Neural cell (in vitro differentiated cells): ENCODE measurements at regions not wholly inside any gene's neighbourhood (a gene's known extent, or its start where the extent isn't known, plus 50 kb on each side); places are given as distances from the start of the nearest gene placed in this dataset.

ENCODE experiments used
- H2AFZ ChIP-seq: fragments of 200-600, 300-800 bp; sonication (generic), shearing (Covaris generic); 2 replicates; pipeline ENCODE4 v1.6.0; 2014; ENCODE audit warnings: low read depth, mild to moderate bottlenecking, antibody characterized with exemption, low read length, moderate library complexity
- H3F3A ChIP-seq: fragments of 200-600 bp; shearing (Covaris generic); 2 replicates; pipeline ENCODE4 v1.6.1; 2016; ENCODE audit warnings: mild to moderate bottlenecking, moderate library complexity, mixed read lengths, antibody characterized with exemption, low read length; ENCODE audit not compliant: insufficient read depth, poor library complexity, severe bottlenecking
- H3K27ac ChIP-seq: fragments of 200-600, 300-800 bp; sonication (generic), shearing (Covaris generic); 2 replicates; pipeline ENCODE4 v1.5.1; 2014; ENCODE audit warnings: mild to moderate bottlenecking, low read length, moderate library complexity
- H3K27me3 ChIP-seq: fragments of 300-800, 200-600 bp; sonication (generic), shearing (Covaris generic); 2 replicates; pipeline ENCODE4 v1.6.0; 2014; ENCODE audit warnings: mild to moderate bottlenecking, low read depth, low read length, moderate library complexity; ENCODE audit not compliant: insufficient read depth
- H3K36me3 ChIP-seq: fragments of 300-800, 200-600 bp; sonication (generic), shearing (Covaris generic); 2 replicates; pipeline ENCODE4 v1.5.1; 2014; ENCODE audit warnings: mild to moderate bottlenecking, antibody characterized with exemption, low read length, moderate library complexity; ENCODE audit not compliant: insufficient read depth
- H3K4me2 ChIP-seq: fragments of 300-800, 200-600 bp; sonication (generic), shearing (Covaris generic); 2 replicates; pipeline ENCODE4 v1.6.0; 2014; ENCODE audit warnings: mild to moderate bottlenecking, low read length
- H3K4me3 ChIP-seq: fragments of 300-800, 200-600 bp; sonication (generic), shearing (Covaris generic); 2 replicates; pipeline ENCODE4 v1.5.1; 2014; ENCODE audit warnings: mild to moderate bottlenecking, low read length, moderate library complexity
- H3K79me2 ChIP-seq: fragments of 200-600 bp; shearing (Covaris generic); replicated peaks from 2 replicates; pipeline ENCODE4 v1.6.0; 2014; ENCODE audit warnings: mild to moderate bottlenecking, low read length, moderate library complexity; ENCODE audit not compliant: insufficient read depth
- H3K9ac ChIP-seq: fragments of 300-800, 200-600 bp; sonication (generic), shearing (Covaris generic); 2 replicates; pipeline ENCODE4 v1.6.1; 2016; ENCODE audit warnings: mild to moderate bottlenecking, low read length, mixed read lengths
- H3K9me2 ChIP-seq: fragments of 200-600 bp; shearing (Covaris generic); 2 replicates; pipeline ENCODE4 v1.6.1; 2016; ENCODE audit warnings: mild to moderate bottlenecking, low read length, mixed read lengths; ENCODE audit not compliant: insufficient read depth
- H3K9me3 ChIP-seq: fragments of 200-600, 300-800 bp; sonication (generic), shearing (Covaris generic); 2 replicates; pipeline ENCODE4 v1.6.1; 2016; ENCODE audit warnings: mild to moderate bottlenecking, mixed run types, low read length, moderate library complexity, mixed read lengths
- H4K20me1 ChIP-seq: fragments of 200-600 bp; shearing (Covaris generic); 2 replicates; pipeline ENCODE4 v1.6.1; 2016; ENCODE audit warnings: mild to moderate bottlenecking, mixed run types; ENCODE audit not compliant: insufficient read depth
- EP300 ChIP-seq: fragments of 450-650 bp; conservative IDR thresholded peaks from 2 replicates; pipeline ENCODE4 v1.6.1; 2014; ENCODE audit warnings: antibody characterized with exemption, mild to moderate bottlenecking, moderate library complexity; ENCODE audit not compliant: poor library complexity, severe bottlenecking
- EZH2 ChIP-seq: fragments of 200-600, 300-800 bp; shearing (Covaris generic), sonication (generic); IDR thresholded peaks from 2 replicates; pipeline ENCODE4 v1.6.1; 2014; ENCODE audit warnings: antibody characterized with exemption, low read length, borderline replicate concordance, mild to moderate bottlenecking; ENCODE audit not compliant: insufficient read depth, poor library complexity, severe bottlenecking
- MXI1 ChIP-seq: fragments of 450-650 bp; conservative IDR thresholded peaks from 2 replicates; pipeline ENCODE4 v1.6.1; 2014; ENCODE audit warnings: antibody characterized with exemption, mild to moderate bottlenecking; ENCODE audit not compliant: poor library complexity, severe bottlenecking
- POLR2AphosphoS5 ChIP-seq: IDR thresholded peaks from 2 replicates; pipeline ENCODE4 v1.6.1; 2012
- RAD21 ChIP-seq: fragments of 450-650 bp; conservative IDR thresholded peaks from 2 replicates; pipeline ENCODE4 v1.6.1; 2014; ENCODE audit warnings: antibody characterized with exemption, mild to moderate bottlenecking, moderate library complexity
- REST ChIP-seq: IDR thresholded peaks from 2 replicates; pipeline ENCODE4 v1.6.1; 2012; ENCODE audit warnings: borderline replicate concordance
- SMC3 ChIP-seq: fragments of 450-650 bp; conservative IDR thresholded peaks from 2 replicates; pipeline ENCODE4 v1.6.1; 2014; ENCODE audit warnings: antibody characterized with exemption, mild to moderate bottlenecking, moderate library complexity; ENCODE audit not compliant: poor library complexity
- TAF1 ChIP-seq: IDR thresholded peaks from 2 replicates; pipeline ENCODE4 v1.6.1; 2012; ENCODE audit warnings: low read depth
- TF ChIP-seq, protein P1 (sequence below): fragments of 450-650 bp; IDR thresholded peaks from 2 replicates; pipeline ENCODE4 v1.5.1; 2014; ENCODE audit warnings: antibody characterized with exemption, mild to moderate bottlenecking, moderate library complexity; ENCODE audit not compliant: poor library complexity, severe bottlenecking

- Histone ChIP-seq H3K36me3 (no peaks in the 10 kb centered on the region), H2AFZ (no peak overlapping the region), H3F3A (no peaks in the 10 kb centered on the region), H3K9ac (no peak overlapping the region), H3K4me3 (no peak overlapping the region), H3K9me3 (no peaks in the 10 kb centered on the region), H3K9me2 (no peaks in the 10 kb centered on the region), H3K4me2 (no peak overlapping the region), H3K27me3 (no peaks in the 10 kb centered on the region), H3K79me2 (no peaks in the 10 kb centered on the region), H4K20me1 (no peaks in the 10 kb centered on the region), H3K27ac (no peak overlapping the region)
- TF ChIP-seq REST (no peak), EZH2 (no peak), EP300 (no peak), RAD21 (no peak), TAF1 (no peak), POLR2AphosphoS5 (no peak), SMC3 (no peak), MXI1 (no peak)
- TF ChIP-seq, protein P1, sequence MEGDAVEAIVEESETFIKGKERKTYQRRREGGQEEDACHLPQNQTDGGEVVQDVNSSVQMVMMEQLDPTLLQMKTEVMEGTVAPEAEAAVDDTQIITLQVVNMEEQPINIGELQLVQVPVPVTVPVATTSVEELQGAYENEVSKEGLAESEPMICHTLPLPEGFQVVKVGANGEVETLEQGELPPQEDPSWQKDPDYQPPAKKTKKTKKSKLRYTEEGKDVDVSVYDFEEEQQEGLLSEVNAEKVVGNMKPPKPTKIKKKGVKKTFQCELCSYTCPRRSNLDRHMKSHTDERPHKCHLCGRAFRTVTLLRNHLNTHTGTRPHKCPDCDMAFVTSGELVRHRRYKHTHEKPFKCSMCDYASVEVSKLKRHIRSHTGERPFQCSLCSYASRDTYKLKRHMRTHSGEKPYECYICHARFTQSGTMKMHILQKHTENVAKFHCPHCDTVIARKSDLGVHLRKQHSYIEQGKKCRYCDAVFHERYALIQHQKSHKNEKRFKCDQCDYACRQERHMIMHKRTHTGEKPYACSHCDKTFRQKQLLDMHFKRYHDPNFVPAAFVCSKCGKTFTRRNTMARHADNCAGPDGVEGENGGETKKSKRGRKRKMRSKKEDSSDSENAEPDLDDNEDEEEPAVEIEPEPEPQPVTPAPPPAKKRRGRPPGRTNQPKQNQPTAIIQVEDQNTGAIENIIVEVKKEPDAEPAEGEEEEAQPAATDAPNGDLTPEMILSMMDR, result no peak
These were observed 102.1 kb upstream of the DLX2 start for GRCh38 chr2:172204762-172205161.

DNA sequence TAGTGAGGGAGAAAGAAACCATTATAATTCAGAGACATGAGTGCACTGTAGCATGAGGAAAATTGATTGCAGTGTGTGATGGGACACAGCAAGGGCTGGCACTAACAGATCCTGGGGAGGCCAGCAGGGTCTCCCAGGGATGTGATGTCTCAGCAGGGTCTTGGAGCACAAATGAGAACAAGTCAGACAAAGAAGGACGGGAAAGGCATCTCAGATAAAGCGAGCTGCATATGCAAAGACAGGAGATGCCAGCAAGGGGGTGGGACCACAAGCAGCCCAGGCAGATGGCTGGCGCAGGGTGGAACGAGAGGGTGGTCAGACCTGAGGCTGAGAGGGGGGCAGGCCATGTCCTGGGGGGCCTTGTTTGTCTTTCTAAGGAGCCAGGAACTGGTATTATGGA is 102.6 kb upstream of the DLX2 start:
- no peaks in the 10 kb centered on the region for H3K36me3 ChIP-seq
- H3K9me2 ChIP-seq, result no peaks in the 10 kb centered on the region
- no peaks in the 10 kb centered on the region for H3F3A ChIP-seq
- no peaks in the 10 kb centered on the region for H3K79me2 ChIP-seq
- H3K27me3 ChIP-seq, result no peaks in the 10 kb centered on the region
- no peak overlapping the region for H3K4me2 ChIP-seq
- no peak overlapping the region for H3K27ac ChIP-seq
- no peaks in the 10 kb centered on the region for H4K20me1 ChIP-seq
- H3K9ac ChIP-seq, result no peak overlapping the region
- H3K4me3 ChIP-seq, result no peak overlapping the region
- no peaks in the 10 kb centered on the region for H3K9me3 ChIP-seq
- no peak overlapping the region for H2AFZ ChIP-seq
- TF ChIP-seq MXI1 (no peak), EP300 (no peak), RAD21 (no peak)

- TF ChIP-seq RAD21, result no peak
- TF ChIP-seq REST, result no peak
- TF ChIP-seq EP300, result no peak
- TF ChIP-seq EZH2, result no peak
- TF ChIP-seq TAF1, result no peak
- TF ChIP-seq, protein P1, result no peak
- no peak for TF ChIP-seq SMC3
- TF ChIP-seq MXI1, result no peak
- no peak for TF ChIP-seq POLR2AphosphoS5
- Histone ChIP-seq H3K9ac (no peak overlapping the region), H3F3A (no peaks in the 10 kb centered on the region), H3K27me3 (no peaks in the 10 kb centered on the region), H3K36me3 (no peaks in the 10 kb centered on the region), H3K4me3 (no peak overlapping the region), H4K20me1 (no peaks in the 10 kb centered on the region), H3K79me2 (no peaks in the 10 kb centered on the region), H3K9me3 (no peaks in the 10 kb centered on the region), H2AFZ (no peak overlapping the region), H3K9me2 (no peaks in the 10 kb centered on the region), H3K4me2 (no peak overlapping the region), H3K27ac (no peak overlapping the region)
These were observed 105.2 kb upstream of the DLX2 start for GRCh38 chr2:172207911-172208310.
